Tibial artery (tissue), 4 donors: ENCODE measurements at regions not wholly inside any gene's neighbourhood (a gene's known extent, or its start where the extent isn't known, plus 50 kb on each side); places are given as distances from the start of the nearest gene placed in this dataset.

Source experiments
- DNase-seq, 2 donors: peaks; one replicate each; pipeline ENCODE4 v3.0.0-alpha.2; 2019
- H3K27ac ChIP-seq, 2 donors: fragments of 200-600 bp; sonication (generic) in 1 of 2; 1 replicate in 1 of 2; 2 replicates in 1 of 2; pipeline ENCODE4 v1.5.1; 2018 to 2019; ENCODE audit warnings: mild to moderate bottlenecking in 1 of 2
- H3K27me3 ChIP-seq, 2 donors: fragments of 200-600 bp; sonication (generic) in 1 of 2; one replicate each; pipeline versions ENCODE4 v1.5.1 to v1.6.0; 2016 to 2019
- H3K36me3 ChIP-seq, 3 donors: fragments of 200-600 bp; sonication (generic) in 2 of 3; one replicate each; pipeline ENCODE4 v1.5.1; 2016 to 2019; ENCODE audit warnings: mild to moderate bottlenecking in 2 of 3
- H3K4me1 ChIP-seq, 4 donors: fragments of 200-600 bp; sonication (generic) in 2 of 4; 1 replicate in 3 of 4; 2 replicates in 1 of 4; pipeline ENCODE4 v1.5.1; 2016 to 2019
- H3K4me3 ChIP-seq, 2 donors: fragments of 200-600 bp; sonication (generic) in 1 of 2; 1 replicate in 1 of 2; 2 replicates in 1 of 2; pipeline ENCODE4 v1.5.1; 2018 to 2019; ENCODE audit warnings: mild to moderate bottlenecking in 2 of 2
- H3K9me3 ChIP-seq, 3 donors: fragments of 200-600 bp; sonication (generic) in 1 of 3; one replicate each; pipeline ENCODE4 v1.5.1; 2016 to 2019
- CTCF ChIP-seq, 2 experiments: fragments of 200-600 bp in 1 of 2; fragments of 450-650 bp in 1 of 2; IDR thresholded peaks; one replicate each; pipeline ENCODE4 v1.5.1; 2017 to 2019; ENCODE audit warnings: antibody characterized with exemption in 2 of 2, mild to moderate bottlenecking in 1 of 2, moderate library complexity in 1 of 2
- intact Hi-C: fragments of 100-400 bp; cut with DNase I; formaldehyde crosslinking; loops from one replicate; pipeline ENCODE4 v1.15.0; 2023; ENCODE audit warnings: low total_unique reads

- no peak for DNase-seq
- intact Hi-C loops, result no loop called here
- Histone ChIP-seq H3K4me1 (no peaks in the 10 kb centered on the region), H3K27ac (no peak overlapping the region), H3K27me3 (no peaks in the 10 kb centered on the region), H3K9me3 (no peaks in the 10 kb centered on the region), H3K36me3 (no peaks in the 10 kb centered on the region), H3K4me3 (no peak overlapping the region)
- TF ChIP-seq CTCF (IDR thresholded peaks at IDR 0.05), result no peak
These were observed 188.4 kb upstream of the KYNU start for GRCh38 chr2:142688856-142689605.

DNA sequence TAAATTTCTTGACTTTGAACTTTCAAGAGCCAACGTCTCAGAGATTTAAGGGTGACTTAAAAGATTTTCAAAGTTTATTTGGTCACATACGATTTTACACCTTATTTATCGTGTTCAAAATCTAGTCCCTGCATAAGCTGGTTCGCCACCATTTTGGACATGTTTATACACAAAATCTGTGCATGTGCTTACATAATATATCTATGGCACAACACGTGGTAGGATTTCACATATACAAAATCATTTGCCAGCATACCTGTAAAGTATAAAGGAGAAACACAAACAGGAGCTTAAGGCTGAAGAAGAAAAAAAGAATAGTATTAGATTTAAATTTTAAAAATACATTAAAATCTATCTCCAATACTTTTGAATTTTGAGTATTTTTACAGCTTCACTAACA is 190.0 kb upstream of the KYNU start:
- intact Hi-C loops, result no loop called here
- H3K4me3 ChIP-seq, result no peak overlapping the region
- no peaks in the 10 kb centered on the region for H3K9me3 ChIP-seq
- DNase-seq, result no peak
- no peaks in the 10 kb centered on the region for H3K4me1 ChIP-seq
- no peak overlapping the region for H3K27ac ChIP-seq
- no peaks in the 10 kb centered on the region for H3K27me3 ChIP-seq
- TF ChIP-seq CTCF (IDR thresholded peaks at IDR 0.05), result no peak
- no peaks in the 10 kb centered on the region for H3K36me3 ChIP-seq

GRCh38 chr2:142687075-142687474 is 190.4 kb upstream of the KYNU start:
- Histone ChIP-seq H3K4me3 (no peak overlapping the region), H3K27me3 (no peaks in the 10 kb centered on the region), H3K4me1 (no peaks in the 10 kb centered on the region), H3K36me3 (no peaks in the 10 kb centered on the region), H3K27ac (no peak overlapping the region), H3K9me3 (no peaks in the 10 kb centered on the region)
- no peak for DNase-seq
- intact Hi-C loops, result no loop called here
- TF ChIP-seq CTCF (IDR thresholded peaks at IDR 0.05), result no peak

GRCh38 chr2:142684667-142685066 is 192.8 kb upstream of the KYNU start:
- H3K36me3 ChIP-seq, result no peaks in the 10 kb centered on the region
- H3K27ac ChIP-seq, result no peak overlapping the region
- H3K27me3 ChIP-seq, result no peaks in the 10 kb centered on the region
- no peak for DNase-seq
- H3K4me3 ChIP-seq, result no peak overlapping the region
- no peaks in the 10 kb centered on the region for H3K4me1 ChIP-seq
- no peaks in the 10 kb centered on the region for H3K9me3 ChIP-seq
- no peak for TF ChIP-seq CTCF (IDR thresholded peaks at IDR 0.05)
- intact Hi-C loops, result loop anchor here (5.0 kb wide), 1 partner anchor 293 kb away; no protein-coding TSS in a partner anchor

GRCh38 chr2:142682528-142682927 is 194.9 kb upstream of the KYNU start:
- peak in 1 of 2 experiments; percentile 20 for TF ChIP-seq CTCF (IDR thresholded peaks at IDR 0.05)
- intact Hi-C loops, result loop anchor here (5.0 kb wide), 1 partner anchor 295 kb away; no protein-coding TSS in a partner anchor

More at GRCh38 chr2:142682528-142682927, 194.9 kb upstream of the KYNU start:
- no peaks in the 10 kb centered on the region for H3K27me3 ChIP-seq
- H3K4me1 ChIP-seq, result no peaks in the 10 kb centered on the region
- H3K4me3 ChIP-seq, result no peak overlapping the region
- H3K36me3 ChIP-seq, result no peaks in the 10 kb centered on the region
- H3K9me3 ChIP-seq, result no peaks in the 10 kb centered on the region
- H3K27ac ChIP-seq, result no peak overlapping the region
- DNase-seq, result no peak
